HCT116 (cell line): ENCODE measurements at regions not wholly inside any gene's neighbourhood (a gene's known extent, or its start where the extent isn't known, plus 50 kb on each side); places are given as distances from the start of the nearest gene placed in this dataset.

Experiments used
- ATAC-seq: fragments of 200-7000 bp; cut with Tn5 transposase; 2 replicates; pipeline ENCODE4 v1.9.1; 2020; ENCODE audit warnings: mild to moderate bottlenecking, moderate library complexity
- BruUV-seq: library from RNA; stranded (reverse); fragments of 400-500 nt; replicated peaks from 2 replicates; lab custom pipeline; 2021; lab: Mats Ljungman, UMichigan
- CTCF ChIA-PET: fragments of 300-600 bp; sonication (Branson Sonifier 250); formaldehyde crosslinking; loops from one replicate; lab custom pipeline; 2021; ENCODE audit warnings: antibody characterized with exemption; lab: Charles Lee
- POLR2A ChIA-PET: fragments of 300-600, 350-600 bp; sonication (Branson Sonifier 250); formaldehyde crosslinking; loops from one replicate; lab custom pipeline; 2021; ENCODE audit warnings: antibody characterized with exemption; lab: Charles Lee
- RAD21 ChIA-PET, 2 experiments: fragments of 300-600 bp; sonication (Branson Sonifier 250); formaldehyde crosslinking; loops; one replicate each; lab custom pipeline; 2023; ENCODE audit warnings: low total read pairs in 2 of 2; ENCODE audit not compliant: uncharacterized antibody in 2 of 2, unreplicated experiment in 2 of 2, low non-redundant PET in 1 of 2; lab: Charles Lee
- DNase-seq: peaks from one replicate; pipeline ENCODE4 v3.0.0-alpha.2; 2010; ENCODE audit warnings: low read depth, low spot score
- H2AFZ ChIP-seq: fragments of 200-600 bp; shearing (Covaris generic), sonication (generic); 2 replicates; pipeline ENCODE4 v1.6.1; 2017; ENCODE audit warnings: low read depth, mixed run types, mixed read lengths, antibody characterized with exemption, low read length; ENCODE audit not compliant: poor library complexity, severe bottlenecking
- H3K27ac ChIP-seq: 2 replicates; pipeline ENCODE4 v1.5.1; 2012; ENCODE audit warnings: low read depth, low read length
- H3K27me3 ChIP-seq: fragments of 200-600 bp; sonication (generic); 2 replicates; pipeline ENCODE4 v1.6.1; 2016; ENCODE audit warnings: mixed run types, low read length, mixed read lengths; ENCODE audit not compliant: insufficient read depth
- H3K36me3 ChIP-seq, 2 experiments: fragments of 200-500 bp in 1 of 2; fragments of 200-600 bp in 1 of 2; sonication (Bioruptor generic) in 1 of 2; sonication (generic) in 1 of 2; 2 replicates each; pipeline versions ENCODE4 v1.5.1 to v1.6.1; 2014 to 2016; ENCODE audit warnings: low read length in 2 of 2, inconsistent platforms in 1 of 2, mixed read lengths in 1 of 2, mixed run types in 1 of 2; ENCODE audit not compliant: insufficient read depth in 2 of 2, control insufficient read depth in 1 of 2
- H3K4me1 ChIP-seq, 2 experiments: fragments of 200-600 bp in 1 of 2; sonication (generic) in 1 of 2; 2 replicates each; pipeline versions ENCODE4 v1.5.1 to v1.6.1; 2012 to 2017; ENCODE audit warnings: low read length in 2 of 2, inconsistent platforms in 1 of 2, mild to moderate bottlenecking in 1 of 2, mixed read lengths in 1 of 2, mixed run types in 1 of 2, moderate library complexity in 1 of 2; ENCODE audit not compliant: insufficient read depth in 2 of 2, control insufficient read depth in 1 of 2
- H3K4me2 ChIP-seq: fragments of 200-600 bp; sonication (generic); 2 replicates; pipeline ENCODE4 v1.6.1; 2017; ENCODE audit warnings: mixed run types, low read length, mixed read lengths
- H3K4me3 ChIP-seq, 2 experiments: fragments of 200-600 bp in 1 of 2; sonication (generic) in 1 of 2; replicated peaks in 1 of 2; 2 replicates each; pipeline ENCODE4 v1.5.1; 2011 to 2016; ENCODE audit warnings: low read length in 2 of 2, control low read depth in 1 of 2, low read depth in 1 of 2, mild to moderate bottlenecking in 1 of 2, mixed read lengths in 1 of 2, mixed run types in 1 of 2
- H3K79me2 ChIP-seq: fragments of 200-600 bp; sonication (generic); 2 replicates; pipeline ENCODE4 v1.6.1; 2017; ENCODE audit warnings: mild to moderate bottlenecking, mixed run types, low read length, moderate library complexity, mixed read lengths; ENCODE audit not compliant: insufficient read depth
- H3K9ac ChIP-seq: fragments of 200-600 bp; sonication (generic); 2 replicates; pipeline ENCODE4 v1.6.1; 2016; ENCODE audit warnings: low read length, mixed read lengths
- H3K9me2 ChIP-seq: fragments of 200-600 bp; sonication (generic), shearing (Covaris generic); 2 replicates; pipeline ENCODE4 v1.6.1; 2017; ENCODE audit warnings: mixed run types, mild to moderate bottlenecking, moderate library complexity; ENCODE audit not compliant: insufficient read depth
- H3K9me3 ChIP-seq, 2 experiments: fragments of 200-500 bp in 1 of 2; fragments of 200-600 bp in 1 of 2; sonication (Bioruptor generic) in 1 of 2; sonication (generic) in 1 of 2; 2 replicates each; pipeline ENCODE4 v1.6.1; 2014 to 2017; ENCODE audit warnings: low read length in 2 of 2, mixed read lengths in 2 of 2, inconsistent platforms in 1 of 2, low read depth in 1 of 2, mild to moderate bottlenecking in 1 of 2, mixed run types in 1 of 2, moderate library complexity in 1 of 2; ENCODE audit not compliant: control insufficient read depth in 1 of 2, insufficient read depth in 1 of 2
- H4K20me1 ChIP-seq: fragments of 200-600 bp; sonication (generic), shearing (Covaris generic); 2 replicates; pipeline ENCODE4 v1.6.1; 2017; ENCODE audit warnings: mixed run types, mild to moderate bottlenecking, moderate library complexity; ENCODE audit not compliant: insufficient read depth
- CBX3 ChIP-seq: IDR thresholded peaks from 2 replicates; pipeline ENCODE4 v1.6.1; 2012; ENCODE audit warnings: low read depth
- ELF1 ChIP-seq: IDR thresholded peaks from 2 replicates; pipeline ENCODE4 v1.6.1; 2012; ENCODE audit warnings: low read depth, borderline replicate concordance
- EZH2 ChIP-seq: fragments of 200-600 bp; sonication (generic); IDR thresholded peaks from 2 replicates; pipeline ENCODE4 v1.6.1; 2017; ENCODE audit warnings: antibody characterized with exemption, mixed run types
- POLR2AphosphoS5 ChIP-seq: IDR thresholded peaks from 2 replicates; pipeline ENCODE4 v1.6.1; 2011; ENCODE audit warnings: mild to moderate bottlenecking, low read depth, low read length, moderate library complexity
- SIN3A ChIP-seq: IDR thresholded peaks from 2 replicates; pipeline ENCODE4 v1.6.1; 2012; ENCODE audit warnings: low read depth
- SRF ChIP-seq: IDR thresholded peaks from 2 replicates; pipeline ENCODE4 v1.6.1; 2012; ENCODE audit warnings: low read depth
- TCF7L2 ChIP-seq: IDR thresholded peaks from 2 replicates; pipeline ENCODE4 v1.7.0; 2011; ENCODE audit warnings: borderline replicate concordance, inconsistent platforms; ENCODE audit not compliant: insufficient read depth, insufficient read length; ENCODE audit errors: extremely low read depth
- ZFX ChIP-seq: fragments of 450-650 bp; IDR thresholded peaks from 2 replicates; pipeline ENCODE4 v1.6.1; 2017
- intact Hi-C: fragments of 100-400 bp; cut with micrococcal nuclease; formaldehyde crosslinking; loops from 2 replicates; pipeline ENCODE4 v1.10.0; 2022
- TF ChIP-seq, protein P1 (sequence below): IDR thresholded peaks from 2 replicates; pipeline ENCODE4 v1.6.1; 2012

DNA sequence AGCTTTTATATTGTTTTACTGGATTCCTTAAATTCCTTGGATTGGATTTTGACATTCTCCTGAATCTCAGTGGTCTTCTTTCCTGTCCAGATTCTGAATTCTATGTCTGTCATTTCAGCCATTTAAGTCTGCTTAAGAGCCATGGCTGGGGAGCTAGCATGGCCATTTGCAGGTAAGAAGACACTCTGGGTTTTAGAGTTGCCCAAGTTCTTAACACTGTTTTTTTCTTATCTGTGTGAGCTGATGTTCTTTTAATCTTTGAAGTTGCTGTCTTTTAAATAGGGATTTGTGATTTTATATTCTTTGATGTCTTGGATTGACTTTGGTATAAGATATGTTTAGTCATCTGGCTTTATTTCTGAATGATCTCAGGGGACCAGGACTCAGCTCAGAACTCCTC, 677.2 kb downstream of the CCDC85A start (continued):
- TF ChIP-seq SRF (no peak), ELF1 (no peak), SIN3A (no peak), POLR2AphosphoS5 (no peak), ZFX (no peak)

DNA sequence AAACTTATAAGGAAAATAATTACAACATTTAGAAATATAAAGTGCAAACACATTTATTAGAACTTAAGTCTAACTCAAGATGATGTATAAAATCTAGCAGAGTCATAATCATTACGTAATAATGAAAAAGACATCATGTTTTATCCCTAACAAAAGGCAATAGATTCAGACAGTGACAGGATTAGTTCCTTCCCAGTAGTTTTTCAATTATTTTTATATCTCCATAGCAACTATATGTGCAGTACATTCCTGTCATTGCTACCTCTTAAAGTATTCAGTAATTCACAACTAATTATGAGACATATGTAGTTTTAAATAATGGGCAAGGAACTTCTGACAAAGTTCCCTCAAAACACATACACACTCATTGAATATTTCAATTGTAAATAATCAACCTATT, 687.9 kb downstream of the CCDC85A start:
- no peak overlapping the region for H3K9ac ChIP-seq
- H3K9me2 ChIP-seq = no peaks in the 10 kb centered on the region
- ChIA-PET RAD21 (no interaction called here), POLR2A (no interaction called here), CTCF (no interaction called here)
- H2AFZ ChIP-seq = no peak overlapping the region
- ATAC-seq = no peak
- H3K79me2 ChIP-seq = no peaks in the 10 kb centered on the region
- H3K4me3 ChIP-seq = no peak overlapping the region
- H3K27ac ChIP-seq = no peak overlapping the region
- intact Hi-C loops = no loop called here
- no TSS peak for BruUV-seq
- no peaks in the 10 kb centered on the region for H3K36me3 ChIP-seq
- H4K20me1 ChIP-seq = no peaks in the 10 kb centered on the region
- H3K27me3 ChIP-seq = no peaks in the 10 kb centered on the region
- no peak overlapping the region for H3K4me2 ChIP-seq
- no peaks in the 10 kb centered on the region for H3K4me1 ChIP-seq
- no peak for DNase-seq
- H3K9me3 ChIP-seq = no peaks in the 10 kb centered on the region
- no peak for TF ChIP-seq EZH2

DNA sequence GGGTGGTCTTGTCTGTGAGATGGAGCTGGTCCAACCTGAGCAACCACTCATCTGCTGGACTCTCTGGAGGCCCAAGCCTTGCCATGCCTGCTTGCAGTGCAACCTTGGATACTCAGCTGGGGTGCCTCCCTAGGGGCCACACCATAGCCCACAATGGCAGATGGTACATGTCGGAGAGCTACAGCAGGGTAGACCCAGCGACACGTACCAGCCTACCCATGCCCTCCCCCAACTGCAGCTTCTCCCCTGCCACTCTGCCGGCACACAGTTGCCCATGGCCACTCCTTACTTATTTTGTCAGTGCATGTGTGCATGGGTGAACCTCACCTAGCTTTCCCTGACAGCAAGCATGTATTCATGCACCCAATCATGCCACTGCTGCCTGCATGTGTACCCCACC, 690.9 kb downstream of the CCDC85A start:
- no peak for ATAC-seq

More for the DNA sequence above, 690.9 kb downstream of the CCDC85A start:
- Histone ChIP-seq H3K4me2 (no peak overlapping the region), H3K4me3 (no peak overlapping the region), H3K27ac (no peak overlapping the region), H3K36me3 (no peaks in the 10 kb centered on the region), H3K9me3 (no peaks in the 10 kb centered on the region), H3K9ac (no peak overlapping the region), H3K27me3 (no peaks in the 10 kb centered on the region), H3K9me2 (no peaks in the 10 kb centered on the region)
- ChIA-PET POLR2A (no interaction called here), CTCF (no interaction called here)
- intact Hi-C loops = no loop called here
- TF ChIP-seq, protein P1, sequence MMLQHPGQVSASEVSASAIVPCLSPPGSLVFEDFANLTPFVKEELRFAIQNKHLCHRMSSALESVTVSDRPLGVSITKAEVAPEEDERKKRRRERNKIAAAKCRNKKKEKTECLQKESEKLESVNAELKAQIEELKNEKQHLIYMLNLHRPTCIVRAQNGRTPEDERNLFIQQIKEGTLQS = no peak
- TF ChIP-seq TCF7L2 (no peak), CBX3 (no peak)
- TF ChIP-seq, all 23 proteins: peak for 0
- H4K20me1 ChIP-seq = no peaks in the 10 kb centered on the region
- RAD21 ChIA-PET = no interaction called here
- no peak for DNase-seq
- BruUV-seq = no TSS peak
- no peaks in the 10 kb centered on the region for H3K4me1 ChIP-seq
- no peak overlapping the region for H2AFZ ChIP-seq
- no peaks in the 10 kb centered on the region for H3K79me2 ChIP-seq
